ENCODE measurements at regions not wholly inside any gene's neighbourhood (a gene's known extent, or its start where the extent isn't known, plus 50 kb on each side); places are given as distances from the start of the nearest gene placed in this dataset.

DNA sequence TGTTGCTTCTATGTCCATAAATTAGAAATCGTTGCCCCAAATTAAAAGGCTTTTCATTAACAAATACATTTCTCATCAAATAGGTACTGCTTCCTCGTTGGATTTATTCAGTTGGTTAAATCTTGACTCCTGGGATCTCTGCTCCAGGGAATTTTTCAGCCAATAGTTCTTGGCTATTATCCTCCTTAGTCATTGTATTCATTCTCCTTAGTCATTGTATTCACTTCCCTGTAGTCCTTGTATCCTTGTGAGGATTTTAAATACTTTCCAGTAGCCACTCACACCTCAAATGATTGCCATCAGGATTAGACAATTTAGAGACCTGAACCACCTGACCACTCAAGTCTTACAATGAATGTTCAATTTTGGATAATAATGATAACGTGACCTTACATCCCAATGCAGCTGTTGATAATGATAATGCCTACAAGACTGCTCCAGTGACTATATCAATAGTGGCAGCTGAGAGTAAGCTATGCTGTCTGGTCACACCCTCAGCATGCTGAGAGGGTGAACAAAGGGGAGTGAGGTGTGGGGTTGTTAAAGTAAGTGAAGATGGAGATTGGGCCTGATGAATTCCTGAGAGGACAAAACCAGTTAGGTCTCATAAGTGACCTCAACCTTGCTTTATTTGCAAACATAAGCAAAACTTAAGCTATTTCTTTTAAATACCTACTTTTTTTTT, 193.7 kb upstream of the RTL1 start:
- TF ChIP-seq JUNB (IDR thresholded peaks at IDR 0.05; ENCODE audit: unreplicated experiment) (no peak), STAT1 (IDR thresholded peaks at IDR 0.05; ENCODE audit: unreplicated experiment) (no peak), EZH2 (IDR thresholded peaks at IDR 0.05; ENCODE audit: low read depth, unreplicated experiment) (no peak), ZNF114 (CRISPR knock-in tag; IDR thresholded peaks at IDR 0.05) (no peak), POLR2AphosphoS5 (IDR thresholded peaks at IDR 0.05; ENCODE audit: low read depth) (no peak), CREB1 (CRISPR knock-in tag; IDR thresholded peaks at IDR 0.05; ENCODE audit: low read depth) (no peak), NANOG (IDR thresholded peaks at IDR 0.05; ENCODE audit: borderline replicate concordance) (no peak), EZH2phosphoT487 (IDR thresholded peaks at IDR 0.05; ENCODE audit: unreplicated experiment) (no peak), ZNF331 (CRISPR knock-in tag; IDR thresholded peaks at IDR 0.05; ENCODE audit: low read depth) (no peak)
- TF ChIP-seq, protein P1, sequence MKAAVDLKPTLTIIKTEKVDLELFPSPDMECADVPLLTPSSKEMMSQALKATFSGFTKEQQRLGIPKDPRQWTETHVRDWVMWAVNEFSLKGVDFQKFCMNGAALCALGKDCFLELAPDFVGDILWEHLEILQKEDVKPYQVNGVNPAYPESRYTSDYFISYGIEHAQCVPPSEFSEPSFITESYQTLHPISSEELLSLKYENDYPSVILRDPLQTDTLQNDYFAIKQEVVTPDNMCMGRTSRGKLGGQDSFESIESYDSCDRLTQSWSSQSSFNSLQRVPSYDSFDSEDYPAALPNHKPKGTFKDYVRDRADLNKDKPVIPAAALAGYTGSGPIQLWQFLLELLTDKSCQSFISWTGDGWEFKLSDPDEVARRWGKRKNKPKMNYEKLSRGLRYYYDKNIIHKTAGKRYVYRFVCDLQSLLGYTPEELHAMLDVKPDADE (IDR thresholded peaks at IDR 0.05), result no peak
- TF ChIP-seq, protein P2, sequence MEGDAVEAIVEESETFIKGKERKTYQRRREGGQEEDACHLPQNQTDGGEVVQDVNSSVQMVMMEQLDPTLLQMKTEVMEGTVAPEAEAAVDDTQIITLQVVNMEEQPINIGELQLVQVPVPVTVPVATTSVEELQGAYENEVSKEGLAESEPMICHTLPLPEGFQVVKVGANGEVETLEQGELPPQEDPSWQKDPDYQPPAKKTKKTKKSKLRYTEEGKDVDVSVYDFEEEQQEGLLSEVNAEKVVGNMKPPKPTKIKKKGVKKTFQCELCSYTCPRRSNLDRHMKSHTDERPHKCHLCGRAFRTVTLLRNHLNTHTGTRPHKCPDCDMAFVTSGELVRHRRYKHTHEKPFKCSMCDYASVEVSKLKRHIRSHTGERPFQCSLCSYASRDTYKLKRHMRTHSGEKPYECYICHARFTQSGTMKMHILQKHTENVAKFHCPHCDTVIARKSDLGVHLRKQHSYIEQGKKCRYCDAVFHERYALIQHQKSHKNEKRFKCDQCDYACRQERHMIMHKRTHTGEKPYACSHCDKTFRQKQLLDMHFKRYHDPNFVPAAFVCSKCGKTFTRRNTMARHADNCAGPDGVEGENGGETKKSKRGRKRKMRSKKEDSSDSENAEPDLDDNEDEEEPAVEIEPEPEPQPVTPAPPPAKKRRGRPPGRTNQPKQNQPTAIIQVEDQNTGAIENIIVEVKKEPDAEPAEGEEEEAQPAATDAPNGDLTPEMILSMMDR (conservative IDR thresholded peaks at IDR 0.05; ENCODE audit: low read depth in 2 of 2), result no peak
- TF ChIP-seq, protein P3, sequence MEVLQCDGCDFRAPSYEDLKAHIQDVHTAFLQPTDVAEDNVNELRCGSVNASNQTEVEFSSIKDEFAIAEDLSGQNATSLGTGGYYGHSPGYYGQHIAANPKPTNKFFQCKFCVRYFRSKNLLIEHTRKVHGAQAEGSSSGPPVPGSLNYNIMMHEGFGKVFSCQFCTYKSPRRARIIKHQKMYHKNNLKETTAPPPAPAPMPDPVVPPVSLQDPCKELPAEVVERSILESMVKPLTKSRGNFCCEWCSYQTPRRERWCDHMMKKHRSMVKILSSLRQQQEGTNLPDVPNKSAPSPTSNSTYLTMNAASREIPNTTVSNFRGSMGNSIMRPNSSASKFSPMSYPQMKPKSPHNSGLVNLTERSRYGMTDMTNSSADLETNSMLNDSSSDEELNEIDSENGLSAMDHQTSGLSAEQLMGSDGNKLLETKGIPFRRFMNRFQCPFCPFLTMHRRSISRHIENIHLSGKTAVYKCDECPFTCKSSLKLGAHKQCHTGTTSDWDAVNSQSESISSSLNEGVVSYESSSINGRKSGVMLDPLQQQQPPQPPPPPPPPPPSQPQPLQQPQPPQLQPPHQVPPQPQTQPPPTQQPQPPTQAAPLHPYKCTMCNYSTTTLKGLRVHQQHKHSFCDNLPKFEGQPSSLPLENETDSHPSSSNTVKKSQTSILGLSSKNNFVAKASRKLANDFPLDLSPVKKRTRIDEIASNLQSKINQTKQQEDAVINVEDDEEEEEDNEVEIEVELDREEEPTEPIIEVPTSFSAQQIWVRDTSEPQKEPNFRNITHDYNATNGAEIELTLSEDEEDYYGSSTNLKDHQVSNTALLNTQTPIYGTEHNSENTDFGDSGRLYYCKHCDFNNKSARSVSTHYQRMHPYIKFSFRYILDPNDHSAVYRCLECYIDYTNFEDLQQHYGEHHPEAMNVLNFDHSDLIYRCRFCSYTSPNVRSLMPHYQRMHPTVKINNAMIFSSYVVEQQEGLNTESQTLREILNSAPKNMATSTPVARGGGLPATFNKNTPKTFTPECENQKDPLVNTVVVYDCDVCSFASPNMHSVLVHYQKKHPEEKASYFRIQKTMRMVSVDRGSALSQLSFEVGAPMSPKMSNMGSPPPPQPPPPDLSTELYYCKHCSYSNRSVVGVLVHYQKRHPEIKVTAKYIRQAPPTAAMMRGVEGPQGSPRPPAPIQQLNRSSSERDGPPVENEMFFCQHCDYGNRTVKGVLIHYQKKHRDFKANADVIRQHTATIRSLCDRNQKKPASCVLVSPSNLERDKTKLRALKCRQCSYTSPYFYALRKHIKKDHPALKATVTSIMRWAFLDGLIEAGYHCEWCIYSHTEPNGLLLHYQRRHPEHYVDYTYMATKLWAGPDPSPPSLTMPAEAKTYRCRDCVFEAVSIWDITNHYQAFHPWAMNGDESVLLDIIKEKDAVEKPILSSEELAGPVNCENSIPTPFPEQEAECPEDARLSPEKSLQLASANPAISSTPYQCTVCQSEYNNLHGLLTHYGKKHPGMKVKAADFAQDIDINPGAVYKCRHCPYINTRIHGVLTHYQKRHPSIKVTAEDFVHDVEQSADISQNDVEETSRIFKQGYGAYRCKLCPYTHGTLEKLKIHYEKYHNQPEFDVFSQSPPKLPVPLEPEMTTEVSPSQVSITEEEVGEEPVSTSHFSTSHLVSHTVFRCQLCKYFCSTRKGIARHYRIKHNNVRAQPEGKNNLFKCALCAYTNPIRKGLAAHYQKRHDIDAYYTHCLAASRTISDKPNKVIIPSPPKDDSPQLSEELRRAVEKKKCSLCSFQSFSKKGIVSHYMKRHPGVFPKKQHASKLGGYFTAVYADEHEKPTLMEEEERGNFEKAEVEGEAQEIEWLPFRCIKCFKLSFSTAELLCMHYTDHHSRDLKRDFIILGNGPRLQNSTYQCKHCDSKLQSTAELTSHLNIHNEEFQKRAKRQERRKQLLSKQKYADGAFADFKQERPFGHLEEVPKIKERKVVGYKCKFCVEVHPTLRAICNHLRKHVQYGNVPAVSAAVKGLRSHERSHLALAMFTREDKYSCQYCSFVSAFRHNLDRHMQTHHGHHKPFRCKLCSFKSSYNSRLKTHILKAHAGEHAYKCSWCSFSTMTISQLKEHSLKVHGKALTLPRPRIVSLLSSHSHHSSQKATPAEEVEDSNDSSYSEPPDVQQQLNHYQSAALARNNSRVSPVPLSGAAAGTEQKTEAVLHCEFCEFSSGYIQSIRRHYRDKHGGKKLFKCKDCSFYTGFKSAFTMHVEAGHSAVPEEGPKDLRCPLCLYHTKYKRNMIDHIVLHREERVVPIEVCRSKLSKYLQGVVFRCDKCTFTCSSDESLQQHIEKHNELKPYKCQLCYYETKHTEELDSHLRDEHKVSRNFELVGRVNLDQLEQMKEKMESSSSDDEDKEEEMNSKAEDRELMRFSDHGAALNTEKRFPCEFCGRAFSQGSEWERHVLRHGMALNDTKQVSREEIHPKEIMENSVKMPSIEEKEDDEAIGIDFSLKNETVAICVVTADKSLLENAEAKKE (CRISPR knock-in tag; IDR thresholded peaks at IDR 0.05), result no peak
- TF ChIP-seq, protein P4, sequence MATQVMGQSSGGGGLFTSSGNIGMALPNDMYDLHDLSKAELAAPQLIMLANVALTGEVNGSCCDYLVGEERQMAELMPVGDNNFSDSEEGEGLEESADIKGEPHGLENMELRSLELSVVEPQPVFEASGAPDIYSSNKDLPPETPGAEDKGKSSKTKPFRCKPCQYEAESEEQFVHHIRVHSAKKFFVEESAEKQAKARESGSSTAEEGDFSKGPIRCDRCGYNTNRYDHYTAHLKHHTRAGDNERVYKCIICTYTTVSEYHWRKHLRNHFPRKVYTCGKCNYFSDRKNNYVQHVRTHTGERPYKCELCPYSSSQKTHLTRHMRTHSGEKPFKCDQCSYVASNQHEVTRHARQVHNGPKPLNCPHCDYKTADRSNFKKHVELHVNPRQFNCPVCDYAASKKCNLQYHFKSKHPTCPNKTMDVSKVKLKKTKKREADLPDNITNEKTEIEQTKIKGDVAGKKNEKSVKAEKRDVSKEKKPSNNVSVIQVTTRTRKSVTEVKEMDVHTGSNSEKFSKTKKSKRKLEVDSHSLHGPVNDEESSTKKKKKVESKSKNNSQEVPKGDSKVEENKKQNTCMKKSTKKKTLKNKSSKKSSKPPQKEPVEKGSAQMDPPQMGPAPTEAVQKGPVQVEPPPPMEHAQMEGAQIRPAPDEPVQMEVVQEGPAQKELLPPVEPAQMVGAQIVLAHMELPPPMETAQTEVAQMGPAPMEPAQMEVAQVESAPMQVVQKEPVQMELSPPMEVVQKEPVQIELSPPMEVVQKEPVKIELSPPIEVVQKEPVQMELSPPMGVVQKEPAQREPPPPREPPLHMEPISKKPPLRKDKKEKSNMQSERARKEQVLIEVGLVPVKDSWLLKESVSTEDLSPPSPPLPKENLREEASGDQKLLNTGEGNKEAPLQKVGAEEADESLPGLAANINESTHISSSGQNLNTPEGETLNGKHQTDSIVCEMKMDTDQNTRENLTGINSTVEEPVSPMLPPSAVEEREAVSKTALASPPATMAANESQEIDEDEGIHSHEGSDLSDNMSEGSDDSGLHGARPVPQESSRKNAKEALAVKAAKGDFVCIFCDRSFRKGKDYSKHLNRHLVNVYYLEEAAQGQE (IDR thresholded peaks at IDR 0.05; ENCODE audit: unreplicated experiment), result no peak
- H3K36me3 ChIP-seq (ENCODE audit: insufficient read depth), result no peaks in the 10 kb centered on the region
- H3K9me2 ChIP-seq (ENCODE audit: insufficient read depth), result no peaks in the 10 kb centered on the region
- Mint-ChIP-seq H3K27me3 (ENCODE audit: insufficient read depth, low read depth, poor library complexity) (peaks cover 3% of the 10 kb centered on the region), H3K4me1 (peaks cover 28% of the 10 kb centered on the region; the same call in 2 of the 3 replicates), H3K27ac (no peak overlapping the region), H3K4me3 (no peak overlapping the region), H3K36me3 (ENCODE audit: low read depth) (peaks cover 17% of the 10 kb centered on the region; the same call in 2 of the 3 replicates), H3K9me3 (peaks cover 25% of the 10 kb centered on the region)
- no peak overlapping the region for H3K4me2 ChIP-seq
- no peak overlapping the region for H3K27ac ChIP-seq (ENCODE audit: low read depth)
- H3K4me1 ChIP-seq (ENCODE audit: insufficient read depth), result peaks cover 15% of the 10 kb centered on the region; the same call in 1 of the 2 replicates
- H3K27me3 ChIP-seq (ENCODE audit: insufficient read depth), result no peaks in the 10 kb centered on the region
- H3F3A ChIP-seq (replicated peaks; ENCODE audit: low read depth), result no peaks in the 10 kb centered on the region
- no peak overlapping the region for H2AFZ ChIP-seq
- DNase-seq (ENCODE audit: low spot score) (no peak), ATAC-seq (no peak)
- no peaks in the 10 kb centered on the region for H4K20me1 ChIP-seq (replicated peaks; ENCODE audit: insufficient read depth)
- H3K79me2 ChIP-seq (replicated peaks; ENCODE audit: insufficient read depth), result no peaks in the 10 kb centered on the region
- no peak overlapping the region for H3K4me3 ChIP-seq
